Lung (tissue), 11 donors: ENCODE measurements at regions not wholly inside any gene's neighbourhood (a gene's known extent, or its start where the extent isn't known, plus 50 kb on each side); places are given as distances from the start of the nearest gene placed in this dataset.
A peak's percentile ranks its signal among the peaks of the same experiment; 100 is the strongest.

Source experiments
- ATAC-seq: fragments of 200-7000 bp; cut with Tn5 transposase; one replicate; pipeline ENCODE4 v1.9.1; 2020; ENCODE audit warnings: moderate number of reproducible peaks; ENCODE audit not compliant: insufficient read depth, low FRiP score
- DNase-seq, 3 donors: peaks; one replicate each; pipeline ENCODE4 v3.0.0-alpha.2; 2013 to 2017
- H3K27ac ChIP-seq, 2 donors: one replicate each; pipeline ENCODE4 v1.5.1; 2013; ENCODE audit warnings: mild to moderate bottlenecking in 2 of 2, moderate library complexity in 2 of 2, control low read depth in 1 of 2, inconsistent platforms in 1 of 2, low read depth in 1 of 2, low read length in 1 of 2
- H3K27me3 ChIP-seq, 3 donors: one replicate each; pipeline ENCODE4 v1.5.1; 2013; ENCODE audit warnings: low read length in 2 of 3; ENCODE audit not compliant: control insufficient read depth in 3 of 3, insufficient read depth in 3 of 3
- H3K36me3 ChIP-seq, 4 donors: one replicate each; pipeline ENCODE4 v1.5.1; 2013; ENCODE audit warnings: low read length in 4 of 4, mild to moderate bottlenecking in 1 of 4, moderate library complexity in 1 of 4; ENCODE audit not compliant: control insufficient read depth in 4 of 4, insufficient read depth in 4 of 4
- H3K4me1 ChIP-seq, 5 donors: one replicate each; pipeline ENCODE4 v1.5.1; 2013; ENCODE audit warnings: low read length in 5 of 5, mild to moderate bottlenecking in 2 of 5, moderate library complexity in 1 of 5; ENCODE audit not compliant: control insufficient read depth in 5 of 5, insufficient read depth in 5 of 5
- H3K4me3 ChIP-seq: one replicate; pipeline ENCODE4 v1.5.1; 2013; ENCODE audit warnings: mild to moderate bottlenecking, control low read depth, moderate library complexity
- H3K9ac ChIP-seq, 2 donors: one replicate each; pipeline ENCODE4 v1.5.1; 2013; ENCODE audit warnings: low read length in 2 of 2, control low read depth in 1 of 2; ENCODE audit not compliant: insufficient read depth in 1 of 2
- H3K9me3 ChIP-seq, 4 donors: one replicate each; pipeline ENCODE4 v1.5.1; 2013; ENCODE audit warnings: low read length in 3 of 4, mild to moderate bottlenecking in 1 of 4, moderate library complexity in 1 of 4; ENCODE audit not compliant: control insufficient read depth in 4 of 4, insufficient read depth in 3 of 4
- WGBS, 2 donors: extraction: QIAGEN DNeasy Blood & Tissue Kit; methylation state at CpG; one replicate each; pipeline ENCODE4 v1.1.7; 2013; 5-methylcytosine and 5-hydroxymethylcytosine counted together
- TF ChIP-seq, protein P1 (sequence below): IDR thresholded peaks from 2 replicates; pipeline ENCODE4 v1.5.1; 2012; ENCODE audit warnings: mild to moderate bottlenecking; ENCODE audit errors: control extremely low read depth, extremely low read depth
- donor health status: control.
- donor health status: control.
- donor health status: Bipolar disorder and iron deficiency.
- donor health status: healthy.
- donor health status: DM: yes; HTN: yes; CAD: no.

DNA sequence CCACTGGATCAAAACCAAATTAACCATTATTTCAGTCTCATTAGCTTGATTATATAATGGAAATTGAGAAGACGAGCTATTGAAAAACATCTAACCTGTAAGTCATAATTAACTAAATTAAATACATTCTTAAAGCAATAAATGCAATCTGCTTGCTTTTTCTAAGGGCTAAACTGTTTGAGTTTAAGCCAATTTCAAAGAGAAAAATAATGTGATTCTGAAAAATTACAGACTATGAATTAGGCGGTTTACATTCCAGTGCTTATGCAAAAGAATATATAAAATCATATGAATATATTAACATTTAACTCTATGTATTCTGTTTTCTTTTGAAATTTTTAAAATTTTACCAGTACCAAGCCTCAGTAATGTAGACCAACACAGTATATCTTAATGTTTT lies 1349.4 kb downstream of the FSCB start:
- H3K9me3 ChIP-seq = no peaks in the 10 kb centered on the region
- no peak overlapping the region for H3K27ac ChIP-seq
- H3K36me3 ChIP-seq = no peaks in the 10 kb centered on the region
- ATAC-seq = no peak
- H3K27me3 ChIP-seq = no peaks in the 10 kb centered on the region
- no peak overlapping the region for H3K4me3 ChIP-seq
- 73 to 75% methylated on average over 2 of the region's 2 CpGs for WGBS, 2 donors
- DNase-seq = peak in 2 of 3 donors; percentile 69 to 78
- peaks cover 0 to 9% (median 0%) of the 10 kb centered on the region in 5 donors for H3K4me1 ChIP-seq
- TF ChIP-seq, protein P1, sequence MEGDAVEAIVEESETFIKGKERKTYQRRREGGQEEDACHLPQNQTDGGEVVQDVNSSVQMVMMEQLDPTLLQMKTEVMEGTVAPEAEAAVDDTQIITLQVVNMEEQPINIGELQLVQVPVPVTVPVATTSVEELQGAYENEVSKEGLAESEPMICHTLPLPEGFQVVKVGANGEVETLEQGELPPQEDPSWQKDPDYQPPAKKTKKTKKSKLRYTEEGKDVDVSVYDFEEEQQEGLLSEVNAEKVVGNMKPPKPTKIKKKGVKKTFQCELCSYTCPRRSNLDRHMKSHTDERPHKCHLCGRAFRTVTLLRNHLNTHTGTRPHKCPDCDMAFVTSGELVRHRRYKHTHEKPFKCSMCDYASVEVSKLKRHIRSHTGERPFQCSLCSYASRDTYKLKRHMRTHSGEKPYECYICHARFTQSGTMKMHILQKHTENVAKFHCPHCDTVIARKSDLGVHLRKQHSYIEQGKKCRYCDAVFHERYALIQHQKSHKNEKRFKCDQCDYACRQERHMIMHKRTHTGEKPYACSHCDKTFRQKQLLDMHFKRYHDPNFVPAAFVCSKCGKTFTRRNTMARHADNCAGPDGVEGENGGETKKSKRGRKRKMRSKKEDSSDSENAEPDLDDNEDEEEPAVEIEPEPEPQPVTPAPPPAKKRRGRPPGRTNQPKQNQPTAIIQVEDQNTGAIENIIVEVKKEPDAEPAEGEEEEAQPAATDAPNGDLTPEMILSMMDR = no peak
- no peak overlapping the region for H3K9ac ChIP-seq

DNA sequence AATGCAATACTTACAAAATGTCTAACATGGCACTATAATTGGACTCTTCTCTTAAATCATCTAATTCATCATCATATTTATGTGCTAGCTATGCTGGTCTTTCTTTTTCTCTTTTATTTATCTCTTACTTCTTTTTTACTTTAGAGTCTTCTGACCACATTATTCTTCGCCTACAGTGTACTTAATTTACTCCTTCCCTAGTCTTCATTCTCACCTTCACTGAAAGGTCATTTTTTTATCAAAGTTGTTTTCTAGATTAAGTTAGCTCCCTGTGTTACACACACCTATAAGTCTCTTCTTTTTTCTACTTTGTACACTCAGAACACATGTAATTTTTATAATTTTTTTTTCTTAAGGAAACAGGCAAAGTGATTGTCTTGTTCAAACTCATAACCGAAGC lies 1351.2 kb downstream of the FSCB start:
- TF ChIP-seq, protein P1 = no peak
- WGBS, 2 donors = 85 to 90% methylated on average over 2 of the region's 2 CpGs
- no peaks in the 10 kb centered on the region for H3K9me3 ChIP-seq
- no peaks in the 10 kb centered on the region for H3K27me3 ChIP-seq
- DNase-seq (no peak), ATAC-seq (no peak)
- H3K27ac ChIP-seq = no peak overlapping the region
- H3K9ac ChIP-seq = no peak overlapping the region
- no peak overlapping the region for H3K4me3 ChIP-seq
- peaks cover 0 to 9% (median 0%) of the 10 kb centered on the region in 5 donors for H3K4me1 ChIP-seq
- no peaks in the 10 kb centered on the region for H3K36me3 ChIP-seq

- Histone ChIP-seq H3K27ac (no peak overlapping the region), H3K4me1 (peaks cover 0 to 9% (median 0%) of the 10 kb centered on the region in 5 donors), H3K4me3 (no peak overlapping the region), H3K27me3 (no peaks in the 10 kb centered on the region), H3K9ac (no peak overlapping the region), H3K36me3 (no peaks in the 10 kb centered on the region), H3K9me3 (no peaks in the 10 kb centered on the region)
- 93% methylated on average over 1 of the region's 1 CpG for WGBS, 2 donors
- TF ChIP-seq, protein P1 = no peak
- DNase-seq = no peak
- ATAC-seq = no peak
These were observed 1351.8 kb downstream of the FSCB start for GRCh38 chr14:43155258-43155657.

DNA sequence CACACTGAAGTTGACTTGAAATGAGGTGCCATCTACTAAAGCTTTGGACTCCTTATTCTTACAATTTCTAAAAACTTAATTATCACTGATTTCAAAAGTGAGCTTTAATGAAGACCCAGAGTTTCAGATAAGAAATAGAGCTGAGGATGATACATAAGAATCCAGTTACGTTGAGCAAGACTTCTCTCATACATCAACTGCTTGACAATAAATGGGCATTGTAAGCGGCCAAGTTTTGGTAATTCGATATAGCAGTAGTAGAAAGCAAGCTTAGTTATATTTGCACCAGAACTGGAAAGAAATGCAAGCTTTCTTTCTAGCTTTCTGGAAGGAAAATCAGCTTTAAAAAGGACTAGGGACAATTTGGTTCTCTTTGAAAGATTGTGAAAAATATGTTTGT lies 1359.6 kb downstream of the FSCB start:
- TF ChIP-seq, protein P1 = no peak
- no peak overlapping the region for H3K4me3 ChIP-seq
- no peak overlapping the region for H3K27ac ChIP-seq
- ATAC-seq = no peak
- no peaks in the 10 kb centered on the region for H3K9me3 ChIP-seq
- peak in 2 of 3 donors; percentile 44 to 74 for DNase-seq
- no peaks in the 10 kb centered on the region for H3K4me1 ChIP-seq
- 60 to 74% methylated on average over 3 of the region's 3 CpGs for WGBS, 2 donors
- no peak overlapping the region for H3K9ac ChIP-seq
- no peaks in the 10 kb centered on the region for H3K27me3 ChIP-seq
- no peaks in the 10 kb centered on the region for H3K36me3 ChIP-seq
